ENCODE measurements at regions not wholly inside any gene's neighbourhood (a gene's known extent, or its start where the extent isn't known, plus 50 kb on each side); places are given as distances from the start of the nearest gene placed in this dataset.

DNA sequence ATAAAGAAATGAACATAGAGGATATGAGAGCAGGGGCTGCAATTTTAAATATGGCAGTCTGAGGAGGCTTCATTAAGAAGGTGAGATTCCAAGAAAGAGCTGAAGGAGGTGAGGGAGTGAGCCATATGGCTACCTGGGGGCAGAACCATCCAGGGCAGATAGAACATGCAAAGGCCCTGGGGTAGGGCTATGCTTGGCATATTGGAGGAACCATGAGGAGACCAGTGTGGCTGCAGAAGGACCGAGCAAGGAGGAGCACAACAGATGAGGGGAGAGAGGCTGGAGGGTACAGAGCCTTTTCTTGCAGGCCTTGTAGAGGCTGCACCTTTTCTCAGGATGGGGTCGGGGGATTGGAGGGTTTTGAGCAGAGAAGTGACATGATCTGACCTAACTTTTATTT is 69.5 kb upstream of the GATA6 start:
- no peak overlapping the region for H3K27ac Mint-ChIP-seq
- H3K9me3 Mint-ChIP-seq, result no peaks in the 10 kb centered on the region
- peaks cover 17% of the 10 kb centered on the region for H3K27me3 Mint-ChIP-seq (ENCODE audit: low read depth)
- ChIA-PET CTCF (no interaction called here), POLR2A (no interaction called here)
- DNase-seq (ENCODE audit: low spot score) (no peak), ATAC-seq (no peak)
- H3K4me1 Mint-ChIP-seq, result peaks cover 27% of the 10 kb centered on the region
- H3K36me3 Mint-ChIP-seq, result no peaks in the 10 kb centered on the region
- H3K4me3 Mint-ChIP-seq, result no peak overlapping the region
- TF ChIP-seq, protein P1, sequence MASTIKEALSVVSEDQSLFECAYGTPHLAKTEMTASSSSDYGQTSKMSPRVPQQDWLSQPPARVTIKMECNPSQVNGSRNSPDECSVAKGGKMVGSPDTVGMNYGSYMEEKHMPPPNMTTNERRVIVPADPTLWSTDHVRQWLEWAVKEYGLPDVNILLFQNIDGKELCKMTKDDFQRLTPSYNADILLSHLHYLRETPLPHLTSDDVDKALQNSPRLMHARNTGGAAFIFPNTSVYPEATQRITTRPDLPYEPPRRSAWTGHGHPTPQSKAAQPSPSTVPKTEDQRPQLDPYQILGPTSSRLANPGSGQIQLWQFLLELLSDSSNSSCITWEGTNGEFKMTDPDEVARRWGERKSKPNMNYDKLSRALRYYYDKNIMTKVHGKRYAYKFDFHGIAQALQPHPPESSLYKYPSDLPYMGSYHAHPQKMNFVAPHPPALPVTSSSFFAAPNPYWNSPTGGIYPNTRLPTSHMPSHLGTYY (CRISPR knock-in tag; IDR thresholded peaks at IDR 0.05), result no peak
- TF ChIP-seq SOX15 (CRISPR knock-in tag; IDR thresholded peaks at IDR 0.05) (no peak), MAX (CRISPR knock-in tag; IDR thresholded peaks at IDR 0.05) (no peak), MYBL2 (CRISPR knock-in tag; IDR thresholded peaks at IDR 0.05) (no peak), AR (CRISPR knock-in tag; IDR thresholded peaks at IDR 0.05) (no peak), ATF6 (CRISPR knock-in tag; IDR thresholded peaks at IDR 0.05) (no peak), ARID4B (CRISPR knock-in tag; IDR thresholded peaks at IDR 0.05; ENCODE audit: borderline replicate concordance) (no peak), E2F1 (CRISPR knock-in tag; IDR thresholded peaks at IDR 0.05) (no peak), OVOL2 (CRISPR knock-in tag; IDR thresholded peaks at IDR 0.05; ENCODE audit: borderline replicate concordance) (no peak), ZNF281 (CRISPR knock-in tag; IDR thresholded peaks at IDR 0.05) (no peak), ESRRA (CRISPR knock-in tag; IDR thresholded peaks at IDR 0.05; ENCODE audit: borderline replicate concordance) (no peak)
- TF ChIP-seq, protein P2, sequence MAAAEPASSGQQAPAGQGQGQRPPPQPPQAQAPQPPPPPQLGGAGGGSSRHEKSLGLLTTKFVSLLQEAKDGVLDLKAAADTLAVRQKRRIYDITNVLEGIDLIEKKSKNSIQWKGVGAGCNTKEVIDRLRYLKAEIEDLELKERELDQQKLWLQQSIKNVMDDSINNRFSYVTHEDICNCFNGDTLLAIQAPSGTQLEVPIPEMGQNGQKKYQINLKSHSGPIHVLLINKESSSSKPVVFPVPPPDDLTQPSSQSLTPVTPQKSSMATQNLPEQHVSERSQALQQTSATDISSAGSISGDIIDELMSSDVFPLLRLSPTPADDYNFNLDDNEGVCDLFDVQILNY (CRISPR knock-in tag; IDR thresholded peaks at IDR 0.05), result no peak
- TF ChIP-seq, protein P3, sequence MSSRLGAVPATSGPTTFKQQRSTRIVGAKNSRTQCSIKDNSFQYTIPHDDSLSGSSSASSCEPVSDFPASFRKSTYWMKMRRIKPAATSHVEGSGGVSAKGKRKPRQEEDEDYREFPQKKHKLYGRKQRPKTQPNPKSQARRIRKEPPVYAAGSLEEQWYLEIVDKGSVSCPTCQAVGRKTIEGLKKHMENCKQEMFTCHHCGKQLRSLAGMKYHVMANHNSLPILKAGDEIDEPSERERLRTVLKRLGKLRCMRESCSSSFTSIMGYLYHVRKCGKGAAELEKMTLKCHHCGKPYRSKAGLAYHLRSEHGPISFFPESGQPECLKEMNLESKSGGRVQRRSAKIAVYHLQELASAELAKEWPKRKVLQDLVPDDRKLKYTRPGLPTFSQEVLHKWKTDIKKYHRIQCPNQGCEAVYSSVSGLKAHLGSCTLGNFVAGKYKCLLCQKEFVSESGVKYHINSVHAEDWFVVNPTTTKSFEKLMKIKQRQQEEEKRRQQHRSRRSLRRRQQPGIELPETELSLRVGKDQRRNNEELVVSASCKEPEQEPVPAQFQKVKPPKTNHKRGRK (CRISPR knock-in tag; IDR thresholded peaks at IDR 0.05; ENCODE audit: borderline replicate concordance), result no peak
- TF ChIP-seq, protein P4, sequence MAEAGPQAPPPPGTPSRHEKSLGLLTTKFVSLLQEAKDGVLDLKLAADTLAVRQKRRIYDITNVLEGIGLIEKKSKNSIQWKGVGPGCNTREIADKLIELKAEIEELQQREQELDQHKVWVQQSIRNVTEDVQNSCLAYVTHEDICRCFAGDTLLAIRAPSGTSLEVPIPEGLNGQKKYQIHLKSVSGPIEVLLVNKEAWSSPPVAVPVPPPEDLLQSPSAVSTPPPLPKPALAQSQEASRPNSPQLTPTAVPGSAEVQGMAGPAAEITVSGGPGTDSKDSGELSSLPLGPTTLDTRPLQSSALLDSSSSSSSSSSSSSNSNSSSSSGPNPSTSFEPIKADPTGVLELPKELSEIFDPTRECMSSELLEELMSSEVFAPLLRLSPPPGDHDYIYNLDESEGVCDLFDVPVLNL (CRISPR knock-in tag; IDR thresholded peaks at IDR 0.05; ENCODE audit: borderline replicate concordance, low read depth), result no peak
